Endothelial cell of umbilical vein (primary cell): ENCODE measurements at regions not wholly inside any gene's neighbourhood (a gene's known extent, or its start where the extent isn't known, plus 50 kb on each side); places are given as distances from the start of the nearest gene placed in this dataset.

Experiments
- BruUV-seq: library from RNA; stranded (reverse); fragments of 400-500 nt; replicated peaks from 2 replicates; lab custom pipeline; 2021; lab: Mats Ljungman, UMichigan
- CTCF ChIA-PET: fragments of 300-600, 350-600 bp; sonication (Branson Sonifier 250); formaldehyde crosslinking; loops from one replicate; lab custom pipeline; 2021; ENCODE audit warnings: antibody characterized with exemption, inconsistent platforms; lab: Charles Lee
- POLR2A ChIA-PET: fragments of 300-600, 350-600 bp; sonication (Branson Sonifier 250); formaldehyde crosslinking; loops from one replicate; lab custom pipeline; 2021; ENCODE audit warnings: antibody characterized with exemption, inconsistent platforms; lab: Charles Lee
- DNase-seq: peaks from one replicate; pipeline ENCODE4 v3.0.0-alpha.2; 2011; ENCODE audit warnings: low read depth, low spot score
- FAIRE-seq: peaks from 2 replicates; lab custom pipeline; 2011; peaks lifted over from hg19 to GRCh38; lab: Jason Lieb, UNC
- H2AFZ ChIP-seq: 2 replicates; pipeline ENCODE4 v1.6.0; 2012; ENCODE audit warnings: low read depth, low read length, control low read depth, inconsistent platforms
- H3K27ac ChIP-seq: 2 replicates; pipeline ENCODE4 v1.5.1; 2011; ENCODE audit warnings: low read depth, mild to moderate bottlenecking, control low read depth, low read length, moderate library complexity; ENCODE audit not compliant: insufficient read depth
- H3K27me3 ChIP-seq, 2 experiments: 2 replicates each; pipeline versions ENCODE4 v1.6.0 to v1.6.1; 2011; ENCODE audit warnings: low read length in 2 of 2, mixed read lengths in 1 of 2; ENCODE audit not compliant: control insufficient read depth in 2 of 2, insufficient read depth in 2 of 2
- H3K36me3 ChIP-seq, 2 experiments: 2 replicates in 1 of 2; 3 replicates in 1 of 2; pipeline ENCODE4 v1.5.1; 2011; ENCODE audit warnings: low read length in 2 of 2, mild to moderate bottlenecking in 1 of 2, moderate library complexity in 1 of 2; ENCODE audit not compliant: control insufficient read depth in 2 of 2, insufficient read depth in 2 of 2; ENCODE audit errors: extremely low read depth in 1 of 2
- H3K4me1 ChIP-seq: 3 replicates; pipeline ENCODE4 v1.5.1; 2011; ENCODE audit warnings: mild to moderate bottlenecking, low read length; ENCODE audit not compliant: control insufficient read depth, insufficient read depth; ENCODE audit errors: extremely low read depth
- H3K4me2 ChIP-seq: 2 replicates; pipeline ENCODE4 v1.6.1; 2011; ENCODE audit warnings: low read length, control low read depth, mixed read lengths; ENCODE audit not compliant: insufficient read depth
- H3K4me3 ChIP-seq, 3 experiments: fragments of 200-600 bp in 1 of 3; sonication (generic), shearing (Covaris generic) in 1 of 3; replicated peaks in 1 of 3; 2 replicates each; pipeline ENCODE4 v1.5.1; 2011 to 2016; ENCODE audit warnings: control low read depth in 3 of 3, low read length in 3 of 3, mild to moderate bottlenecking in 2 of 3, inconsistent platforms in 1 of 3, low read depth in 1 of 3, moderate library complexity in 1 of 3; ENCODE audit not compliant: insufficient read depth in 1 of 3
- H3K79me2 ChIP-seq: 2 replicates; pipeline ENCODE4 v1.6.0; 2012; ENCODE audit warnings: low read length, inconsistent platforms; ENCODE audit not compliant: control insufficient read depth, insufficient read depth
- H3K9ac ChIP-seq: replicated peaks from 2 replicates; pipeline ENCODE3; 2011; ENCODE audit warnings: low read length, control low read depth; ENCODE audit not compliant: insufficient read depth; ENCODE audit errors: extremely low read depth
- H3K9me1 ChIP-seq: replicated peaks from 3 replicates; pipeline ENCODE4 v1.6.0; 2011; ENCODE audit warnings: mild to moderate bottlenecking, low read length; ENCODE audit not compliant: control insufficient read depth, insufficient read depth; ENCODE audit errors: extremely low read depth
- H3K9me3 ChIP-seq: replicated peaks from 2 replicates; pipeline ENCODE4 v1.5.1; 2012; ENCODE audit warnings: low read length, inconsistent platforms; ENCODE audit not compliant: control insufficient read depth, insufficient read depth
- H4K20me1 ChIP-seq: replicated peaks from 2 replicates; pipeline ENCODE3; 2011; ENCODE audit warnings: mild to moderate bottlenecking, low read length; ENCODE audit not compliant: control insufficient read depth, insufficient read depth; ENCODE audit errors: extremely low read depth
- CTCF ChIP-seq, 2 donors: IDR thresholded peaks; 1 replicate in 1 of 2; 2 replicates in 1 of 2; pipeline ENCODE4 v1.5.1; 2011; ENCODE audit warnings: low read length in 2 of 2, mild to moderate bottlenecking in 2 of 2, moderate library complexity in 2 of 2, control low read depth in 1 of 2, inconsistent platforms in 1 of 2, low read depth in 1 of 2; ENCODE audit not compliant: insufficient read depth in 1 of 2; ENCODE audit errors: extremely low read depth in 1 of 2
- EZH2 ChIP-seq: IDR thresholded peaks from 2 replicates; pipeline ENCODE4 v1.6.1; 2012; ENCODE audit warnings: borderline replicate concordance, low read depth, mild to moderate bottlenecking, moderate library complexity, low read length, inconsistent platforms; ENCODE audit not compliant: severe bottlenecking
- FOS ChIP-seq: IDR thresholded peaks from 2 replicates; pipeline ENCODE4 v1.6.1; 2011; ENCODE audit warnings: mild to moderate bottlenecking, low read length, moderate library complexity, borderline replicate concordance; ENCODE audit not compliant: insufficient read depth
- GATA2 ChIP-seq: IDR thresholded peaks from 2 replicates; pipeline ENCODE4 v1.7.0; 2011; ENCODE audit warnings: low read depth, mild to moderate bottlenecking, moderate library complexity, mixed read lengths, low read length; ENCODE audit not compliant: insufficient read length, insufficient read depth
- JUN ChIP-seq: IDR thresholded peaks from 2 replicates; pipeline ENCODE4 v1.6.1; 2011; ENCODE audit warnings: borderline replicate concordance, low read depth; ENCODE audit not compliant: insufficient read length, insufficient read depth
- MAX ChIP-seq: IDR thresholded peaks from 2 replicates; pipeline ENCODE4 v1.6.1; 2011; ENCODE audit not compliant: insufficient read depth, insufficient read length
- MYC ChIP-seq: IDR thresholded peaks from one replicate; pipeline ENCODE4 v1.6.1; 2011; ENCODE audit warnings: mild to moderate bottlenecking, low read depth, low read length
- POLR2A ChIP-seq: IDR thresholded peaks from 2 replicates; pipeline ENCODE4 v1.6.1; 2012; ENCODE audit warnings: low read depth, mild to moderate bottlenecking, control low read depth, low read length
- POLR2AphosphoS5 ChIP-seq: IDR thresholded peaks from 2 replicates; pipeline ENCODE4 v1.6.1; 2012; ENCODE audit warnings: low read depth, mild to moderate bottlenecking, control low read depth, low read length, moderate library complexity; ENCODE audit not compliant: insufficient read depth
- dilution Hi-C: fragments of 300-500 bp; cut with MboI; formaldehyde crosslinking; loops from one replicate; pipeline ENCODE4 v1.15.0; 2019; ENCODE audit warnings: low sequenced_read_pairs; ENCODE audit not compliant: extremely low pct_ligation_motif_present
- intact Hi-C: fragments of 100-400 bp; cut with micrococcal nuclease; formaldehyde crosslinking; loops from one replicate; pipeline ENCODE4 v1.10.0; 2022

- dilution Hi-C loops, result no loop called here
- no peak for DNase-seq
- CTCF ChIA-PET, result no interaction called here
- Histone ChIP-seq H3K4me2 (no peak overlapping the region), H3K4me1 (no peaks in the 10 kb centered on the region), H3K27ac (no peak overlapping the region), H3K9ac (no peak overlapping the region), H3K27me3 (no peaks in the 10 kb centered on the region), H3K79me2 (no peaks in the 10 kb centered on the region), H3K9me3 (no peaks in the 10 kb centered on the region), H4K20me1 (no peaks in the 10 kb centered on the region), H3K36me3 (no peaks in the 10 kb centered on the region), H2AFZ (no peak overlapping the region), H3K4me3 (no peak overlapping the region), H3K9me1 (no peaks in the 10 kb centered on the region)
- TF ChIP-seq POLR2A (no peak), GATA2 (no peak), MAX (no peak), EZH2 (no peak), CTCF (IDR thresholded peaks at IDR 0.05; ENCODE audit: extremely low read depth in 1 of 2, insufficient read depth in 1 of 2, low read depth in 1 of 2, low read length in 2 of 2) (no peak), FOS (no peak), POLR2AphosphoS5 (no peak), MYC (no peak), JUN (no peak)
- intact Hi-C loops, result no loop called here
- no TSS peak for BruUV-seq
- POLR2A ChIA-PET, result no interaction called here
- FAIRE-seq, result no peak
These were observed 65.3 kb downstream of the NSMCE3 start for GRCh38 chr15:29204369-29204755.
